HEK293T (cell line): ENCODE measurements at regions not wholly inside any gene's neighbourhood (a gene's known extent, or its start where the extent isn't known, plus 50 kb on each side); places are given as distances from the start of the nearest gene placed in this dataset.

ENCODE experiments used
- CTCF ChIA-PET: fragments of 350-600 bp; formaldehyde crosslinking; extraction: SDS; loops from one replicate; lab custom pipeline; 2021; ENCODE audit warnings: antibody characterized with exemption, inconsistent platforms; lab: Yijun Ruan, JAX
- POLR2A ChIA-PET: fragments of 350-600 bp; formaldehyde crosslinking; extraction: SDS; loops from one replicate; lab custom pipeline; 2020; ENCODE audit warnings: antibody characterized with exemption, inconsistent platforms; lab: Yijun Ruan, JAX
- DNase-seq: peaks from one replicate; pipeline ENCODE4 v3.0.0; 2012; ENCODE audit warnings: mixed read lengths; ENCODE audit errors: extremely low spot score
- ARNT ChIP-seq: fragments of 450-650 bp; IDR thresholded peaks from 2 replicates; pipeline ENCODE4 v1.6.1; 2017; ENCODE audit warnings: mild to moderate bottlenecking
- BHLHE40 ChIP-seq: fragments of 450-650 bp; IDR thresholded peaks from 2 replicates; pipeline ENCODE4 v1.6.1; 2016; ENCODE audit warnings: mild to moderate bottlenecking, moderate library complexity, borderline replicate concordance
- CTBP1 ChIP-seq: fragments of 450-650 bp; IDR thresholded peaks from 2 replicates; pipeline ENCODE4 v1.6.1; 2016; ENCODE audit warnings: borderline replicate concordance
- ELF4 ChIP-seq: fragments of 450-650 bp; IDR thresholded peaks from 2 replicates; pipeline ENCODE4 v1.6.1; 2017; ENCODE audit warnings: antibody characterized with exemption
- FOXA1 ChIP-seq: fragments of 450-650 bp; IDR thresholded peaks from 2 replicates; pipeline ENCODE4 v1.6.1; 2016; ENCODE audit warnings: mild to moderate bottlenecking
- FOXK2 ChIP-seq: fragments of 450-650 bp; IDR thresholded peaks from 2 replicates; pipeline ENCODE4 v1.6.1; 2016; ENCODE audit warnings: mild to moderate bottlenecking
- FOXM1 ChIP-seq: fragments of 450-650 bp; IDR thresholded peaks from 2 replicates; pipeline ENCODE4 v1.6.1; 2017; ENCODE audit warnings: mild to moderate bottlenecking, borderline replicate concordance
- HDGF ChIP-seq: fragments of 450-650 bp; IDR thresholded peaks from 2 replicates; pipeline ENCODE4 v1.6.1; 2017; ENCODE audit warnings: antibody characterized with exemption, borderline replicate concordance
- L3MBTL2 ChIP-seq: fragments of 450-650 bp; conservative IDR thresholded peaks from 2 replicates; pipeline ENCODE4 v1.6.1; 2016; ENCODE audit warnings: mild to moderate bottlenecking
- LEF1 ChIP-seq: fragments of 450-650 bp; IDR thresholded peaks from 2 replicates; pipeline ENCODE4 v1.6.1; 2017; ENCODE audit warnings: mild to moderate bottlenecking, borderline replicate concordance
- NFRKB ChIP-seq: fragments of 450-650 bp; IDR thresholded peaks from 2 replicates; pipeline ENCODE4 v1.6.1; 2016; ENCODE audit warnings: mild to moderate bottlenecking, moderate library complexity
- SP1 ChIP-seq: fragments of 450-650 bp; IDR thresholded peaks from 2 replicates; pipeline ENCODE4 v1.6.1; 2017
- SUZ12 ChIP-seq: fragments of 450-650 bp; IDR thresholded peaks from 2 replicates; pipeline ENCODE4 v1.6.1; 2016; ENCODE audit warnings: mild to moderate bottlenecking
- TARDBP ChIP-seq: fragments of 450-650 bp; IDR thresholded peaks from 2 replicates; pipeline ENCODE4 v1.6.1; 2016
- ZNF384 ChIP-seq: fragments of 450-650 bp; IDR thresholded peaks from 2 replicates; pipeline ENCODE4 v1.6.1; 2016
- TF ChIP-seq, protein P1 (sequence below): fragments of 450-650 bp; IDR thresholded peaks from 2 replicates; pipeline ENCODE4 v1.6.1; 2016

- ChIA-PET POLR2A (no interaction called here), CTCF (interaction anchor here (0.6 to 1.7 kb wide), 5 partner anchors 10 to 763 kb away, joined by 3 to 7 read pairs (median 4); no protein-coding TSS in a partner anchor)
- DNase-seq = no peak
- TF ChIP-seq SUZ12 (no peak), BHLHE40 (no peak), CTBP1 (no peak)
These were observed 58.9 kb upstream of the PAX6 start for GRCh38 chr11:31869986-31870385.

- ChIA-PET CTCF (interaction anchor here (0.6 kb wide), 1 partner anchor 589 kb away, joined by 3 read pairs; no protein-coding TSS in a partner anchor), POLR2A (no interaction called here)
- DNase-seq = no peak
- TF ChIP-seq ELF4 (no peak), FOXK2 (no peak), BHLHE40 (no peak), NFRKB (no peak), FOXA1 (no peak), SP1 (no peak), LEF1 (no peak), FOXM1 (no peak), ARNT (no peak), CTBP1 (no peak)
- TF ChIP-seq, protein P1, sequence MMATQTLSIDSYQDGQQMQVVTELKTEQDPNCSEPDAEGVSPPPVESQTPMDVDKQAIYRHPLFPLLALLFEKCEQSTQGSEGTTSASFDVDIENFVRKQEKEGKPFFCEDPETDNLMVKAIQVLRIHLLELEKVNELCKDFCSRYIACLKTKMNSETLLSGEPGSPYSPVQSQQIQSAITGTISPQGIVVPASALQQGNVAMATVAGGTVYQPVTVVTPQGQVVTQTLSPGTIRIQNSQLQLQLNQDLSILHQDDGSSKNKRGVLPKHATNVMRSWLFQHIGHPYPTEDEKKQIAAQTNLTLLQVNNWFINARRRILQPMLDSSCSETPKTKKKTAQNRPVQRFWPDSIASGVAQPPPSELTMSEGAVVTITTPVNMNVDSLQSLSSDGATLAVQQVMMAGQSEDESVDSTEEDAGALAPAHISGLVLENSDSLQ = no peak
These were observed 54.6 kb upstream of the PAX6 start for GRCh38 chr11:31865606-31866300.

- POLR2A ChIA-PET = no interaction called here
- no peak for TF ChIP-seq CTBP1
- TF ChIP-seq ARNT = no peak
- TF ChIP-seq, protein P1 = no peak
- no peak for TF ChIP-seq FOXK2
- no peak for TF ChIP-seq LEF1
- no peak for TF ChIP-seq NFRKB
- no peak for TF ChIP-seq ZNF384
- no peak for TF ChIP-seq SUZ12
- TF ChIP-seq HDGF = no peak
- no peak for TF ChIP-seq ELF4
- TF ChIP-seq TARDBP = no peak
- CTCF ChIA-PET = no interaction called here
- no peak for DNase-seq
These were observed 52.2 kb upstream of the PAX6 start for GRCh38 chr11:31863170-31863832.

GRCh38 chr11:31861011-31861410 lies 49.9 kb upstream of the PAX6 start:
- CTCF ChIA-PET = interaction anchor here (0.9 kb wide), 1 partner anchor 97 kb away, joined by 3 read pairs; no protein-coding TSS in a partner anchor
- POLR2A ChIA-PET = no interaction called here
- no peak for DNase-seq
- no peak for TF ChIP-seq FOXM1
- TF ChIP-seq NFRKB = no peak
- TF ChIP-seq, protein P1 = no peak
- no peak for TF ChIP-seq ELF4
- no peak for TF ChIP-seq BHLHE40
- no peak for TF ChIP-seq SP1
- TF ChIP-seq L3MBTL2 = no peak
- no peak for TF ChIP-seq HDGF
- TF ChIP-seq ARNT = no peak
- no peak for TF ChIP-seq TARDBP
- no peak for TF ChIP-seq SUZ12
- TF ChIP-seq ZNF384 = no peak
- no peak for TF ChIP-seq FOXA1
- TF ChIP-seq FOXK2 = no peak
- TF ChIP-seq LEF1 = no peak
- TF ChIP-seq CTBP1 = no peak
